Fibroblast of mammary gland (primary cell): ENCODE measurements at regions not wholly inside any gene's neighbourhood (a gene's known extent, or its start where the extent isn't known, plus 50 kb on each side); places are given as distances from the start of the nearest gene placed in this dataset.

Experiments used
- DNase-seq: peaks from one replicate; pipeline ENCODE4 v3.0.0-alpha.2; 2010; ENCODE audit warnings: low read depth
- H3K4me3 ChIP-seq: 2 replicates; pipeline ENCODE4 v1.5.1; 2011; ENCODE audit warnings: low read depth, mild to moderate bottlenecking, low read length, moderate library complexity; ENCODE audit not compliant: control insufficient read depth
- TF ChIP-seq, protein P1 (sequence below): conservative IDR thresholded peaks from 2 replicates; pipeline ENCODE4 v1.5.1; 2011; ENCODE audit warnings: low read depth, low read length, inconsistent platforms; ENCODE audit not compliant: control insufficient read depth, insufficient read depth

- DNase-seq = no peak
- TF ChIP-seq, protein P1, sequence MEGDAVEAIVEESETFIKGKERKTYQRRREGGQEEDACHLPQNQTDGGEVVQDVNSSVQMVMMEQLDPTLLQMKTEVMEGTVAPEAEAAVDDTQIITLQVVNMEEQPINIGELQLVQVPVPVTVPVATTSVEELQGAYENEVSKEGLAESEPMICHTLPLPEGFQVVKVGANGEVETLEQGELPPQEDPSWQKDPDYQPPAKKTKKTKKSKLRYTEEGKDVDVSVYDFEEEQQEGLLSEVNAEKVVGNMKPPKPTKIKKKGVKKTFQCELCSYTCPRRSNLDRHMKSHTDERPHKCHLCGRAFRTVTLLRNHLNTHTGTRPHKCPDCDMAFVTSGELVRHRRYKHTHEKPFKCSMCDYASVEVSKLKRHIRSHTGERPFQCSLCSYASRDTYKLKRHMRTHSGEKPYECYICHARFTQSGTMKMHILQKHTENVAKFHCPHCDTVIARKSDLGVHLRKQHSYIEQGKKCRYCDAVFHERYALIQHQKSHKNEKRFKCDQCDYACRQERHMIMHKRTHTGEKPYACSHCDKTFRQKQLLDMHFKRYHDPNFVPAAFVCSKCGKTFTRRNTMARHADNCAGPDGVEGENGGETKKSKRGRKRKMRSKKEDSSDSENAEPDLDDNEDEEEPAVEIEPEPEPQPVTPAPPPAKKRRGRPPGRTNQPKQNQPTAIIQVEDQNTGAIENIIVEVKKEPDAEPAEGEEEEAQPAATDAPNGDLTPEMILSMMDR = no peak
- no peak overlapping the region for H3K4me3 ChIP-seq
Observed at GRCh38 chr18:52093171-52093570, 246.8 kb upstream of the DCC start.

DNA sequence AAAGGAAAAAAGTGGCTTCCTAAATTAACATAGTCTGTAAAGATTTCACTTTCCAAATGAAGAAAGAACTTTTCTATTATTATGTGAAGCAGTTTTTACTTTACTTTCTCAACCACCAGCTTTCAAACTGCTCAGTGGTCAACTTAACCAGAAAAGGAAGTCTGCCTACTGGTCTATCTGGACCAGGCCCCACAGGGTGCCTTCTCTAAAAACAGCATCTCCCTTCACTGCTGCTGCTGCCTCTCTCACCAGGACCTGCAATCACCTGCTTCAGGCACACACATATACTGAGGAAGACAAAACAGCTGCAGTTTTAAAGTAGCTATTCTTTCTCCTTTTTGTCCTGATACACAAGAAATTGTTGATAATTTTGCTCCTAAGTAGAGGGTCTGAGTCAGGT lies 221.3 kb upstream of the DCC start:
- TF ChIP-seq, protein P1 = no peak
- H3K4me3 ChIP-seq = no peak overlapping the region
- DNase-seq = no peak

DNA sequence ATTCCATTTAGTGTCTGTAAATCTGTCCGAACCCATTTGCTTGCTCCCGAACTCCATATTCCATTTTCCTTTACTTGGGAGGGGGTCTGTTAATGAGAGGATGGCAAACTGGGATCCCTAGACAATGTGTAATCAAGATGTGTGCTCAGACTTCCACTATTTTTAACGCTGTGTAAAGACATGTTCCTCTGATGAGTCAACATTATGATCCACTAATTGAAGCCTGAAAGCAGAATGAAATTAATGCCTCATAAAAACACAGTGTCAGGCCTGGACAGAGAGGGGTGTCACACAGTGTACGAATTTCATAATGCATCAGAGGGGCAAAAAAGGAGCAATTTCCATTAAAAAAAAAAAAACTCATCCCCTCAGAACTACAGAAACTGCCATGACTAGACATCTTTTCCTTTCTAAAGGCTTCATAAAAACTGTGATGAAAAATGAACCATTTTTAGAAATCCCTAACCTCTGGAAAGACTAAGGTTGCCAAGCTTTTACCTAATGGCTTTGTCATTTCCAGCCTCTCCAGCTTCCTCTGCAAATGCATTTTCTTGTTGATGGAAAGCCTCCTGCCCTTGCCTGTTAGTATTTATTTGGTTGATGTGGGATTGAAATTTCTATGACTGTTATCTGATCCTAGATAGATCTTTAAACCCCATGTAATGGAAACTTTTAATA lies 209.2 kb upstream of the DCC start:
- H3K4me3 ChIP-seq = no peak overlapping the region
- TF ChIP-seq, protein P1 = no peak
- DNase-seq = no peak

GRCh38 chr18:52131845-52132244 lies 208.2 kb upstream of the DCC start:
- TF ChIP-seq, protein P1 = no peak
- H3K4me3 ChIP-seq = no peak overlapping the region
- DNase-seq = no peak

GRCh38 chr18:52136532-52136931 lies 203.5 kb upstream of the DCC start:
- H3K4me3 ChIP-seq = no peak overlapping the region
- TF ChIP-seq, protein P1 = no peak
- no peak for DNase-seq

GRCh38 chr18:52140986-52141385 lies 199.0 kb upstream of the DCC start:
- H3K4me3 ChIP-seq = no peak overlapping the region
- TF ChIP-seq, protein P1 = no peak
- DNase-seq = no peak

DNA sequence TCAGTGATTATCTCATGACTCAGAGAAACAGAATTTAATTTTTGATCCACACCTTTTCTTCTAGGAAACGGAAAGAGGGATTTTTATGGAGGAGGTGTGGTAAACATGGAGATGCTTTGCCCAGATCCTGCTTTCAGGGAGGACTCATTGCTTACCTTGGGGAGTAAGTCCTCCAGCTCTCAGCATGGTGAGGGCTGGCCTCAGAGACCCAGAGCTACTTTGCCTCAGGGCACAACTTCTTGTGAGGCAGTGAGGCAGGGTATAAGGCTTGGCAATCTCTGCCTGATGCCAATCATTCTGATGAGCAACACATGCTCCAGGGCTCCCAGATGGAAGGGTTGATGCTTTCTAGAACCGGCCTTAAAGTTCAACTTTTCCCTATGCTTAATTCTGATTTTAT lies 189.9 kb upstream of the DCC start:
- TF ChIP-seq, protein P1 = no peak
- DNase-seq = no peak
- no peak overlapping the region for H3K4me3 ChIP-seq
